GM12878 (cell line): ENCODE measurements at regions not wholly inside any gene's neighbourhood (a gene's known extent, or its start where the extent isn't known, plus 50 kb on each side); places are given as distances from the start of the nearest gene placed in this dataset.

Experiments
- ATAC-seq: fragments of 200-7000 bp; cut with Tn5 transposase; 3 replicates; pipeline ENCODE4 v1.9.1; 2020; ENCODE audit warnings: mild to moderate bottlenecking, moderate library complexity
- BruUV-seq: library from RNA; stranded (reverse); fragments of 400-500 nt; replicated peaks from 2 replicates; lab custom pipeline; 2021; lab: Mats Ljungman, UMichigan
- CTCF ChIA-PET: fragments of 300-600 bp; sonication (Branson Sonifier 250); formaldehyde crosslinking; extraction: SDS; loops from one replicate; lab custom pipeline; 2021; ENCODE audit warnings: inconsistent platforms; lab: Yijun Ruan, JAX
- POLR2A ChIA-PET: fragments of 350-600 bp; formaldehyde crosslinking; extraction: SDS; loops from one replicate; lab custom pipeline; 2021; ENCODE audit warnings: inconsistent platforms; lab: Charles Lee
- RAD21 ChIA-PET: fragments of 300-600 bp; sonication (Branson Sonifier 250); formaldehyde crosslinking; loops from one replicate; lab custom pipeline; 2023; ENCODE audit warnings: antibody characterized with exemption; ENCODE audit not compliant: unreplicated experiment; lab: Charles Lee
- SMC1A ChIA-PET: fragments of 300-600 bp; sonication (Branson Sonifier 250); formaldehyde crosslinking; loops from one replicate; lab custom pipeline; 2023; ENCODE audit not compliant: unreplicated experiment, uncharacterized antibody; lab: Charles Lee
- DNase-seq: peaks from one replicate; pipeline ENCODE4 v3.0.0-alpha.2; 2011; ENCODE audit warnings: low read depth, low spot score
- FAIRE-seq: peaks from 3 replicates; lab custom pipeline; 2011; peaks lifted over from hg19 to GRCh38; lab: Jason Lieb, UNC
- H2AFZ ChIP-seq: 2 replicates; pipeline ENCODE4 v1.6.0; 2011; ENCODE audit warnings: low read depth, low read length, control low read depth; ENCODE audit not compliant: control insufficient read depth
- H3K27ac ChIP-seq: 2 replicates; pipeline ENCODE4 v1.5.1; 2011; ENCODE audit warnings: control low read depth; ENCODE audit not compliant: control insufficient read depth, insufficient read depth
- H3K27me3 ChIP-seq, 2 experiments: replicated peaks in 1 of 2; 2 replicates each; pipeline versions ENCODE4 v1.6.0 to v1.6.1; 2011; ENCODE audit warnings: low read length in 1 of 2; ENCODE audit not compliant: control insufficient read depth in 2 of 2, insufficient read depth in 2 of 2
- H3K36me3 ChIP-seq, 2 experiments: 2 replicates each; pipeline ENCODE4 v1.5.1; 2011; ENCODE audit warnings: low read length in 1 of 2; ENCODE audit not compliant: control insufficient read depth in 2 of 2, insufficient read depth in 2 of 2
- H3K4me1 ChIP-seq: 2 replicates; pipeline ENCODE4 v1.6.1; 2011; ENCODE audit warnings: mild to moderate bottlenecking, low read length, moderate library complexity, mixed read lengths; ENCODE audit not compliant: control insufficient read depth, insufficient read depth
- H3K4me2 ChIP-seq: 2 replicates; pipeline ENCODE4 v1.6.0; 2011; ENCODE audit warnings: control low read depth; ENCODE audit not compliant: control insufficient read depth, insufficient read depth
- H3K4me3 ChIP-seq: fragments of 200-600 bp; sonication (generic); 2 replicates; pipeline ENCODE4 v1.5.1; 2016
- H3K79me2 ChIP-seq: 2 replicates; pipeline ENCODE4 v1.6.0; 2011; ENCODE audit warnings: low read length; ENCODE audit not compliant: control insufficient read depth, insufficient read depth
- H3K9ac ChIP-seq: 2 replicates; pipeline ENCODE4 v1.8.0; 2011; ENCODE audit warnings: low read length, control low read depth, mixed read lengths; ENCODE audit not compliant: control insufficient read depth, insufficient read depth
- H3K9me3 ChIP-seq: replicated peaks from 3 replicates; pipeline ENCODE4 v1.5.1; 2011; ENCODE audit warnings: mild to moderate bottlenecking, low read length; ENCODE audit not compliant: control insufficient read depth, insufficient read depth
- H4K20me1 ChIP-seq: 2 replicates; pipeline ENCODE4 v1.6.0; 2011; ENCODE audit not compliant: control insufficient read depth, insufficient read depth
- BACH1 ChIP-seq: fragments of 450-650 bp; IDR thresholded peaks from 2 replicates; pipeline ENCODE4 v1.6.1; 2017; ENCODE audit warnings: mild to moderate bottlenecking, borderline replicate concordance
- BHLHE40 ChIP-seq, 2 experiments: fragments of 450-650 bp in 1 of 2; IDR thresholded peaks; 2 replicates each; pipeline ENCODE4 v1.6.1; 2011 to 2017; ENCODE audit warnings: low read depth in 2 of 2, borderline replicate concordance in 1 of 2, improper control_type of control experiment in 1 of 2, low read length in 1 of 2, mild to moderate bottlenecking in 1 of 2
- BRCA1 ChIP-seq: IDR thresholded peaks from 2 replicates; pipeline ENCODE4 v1.6.1; 2011; ENCODE audit warnings: low read depth, low read length, improper control_type of control experiment
- CREB1 ChIP-seq: IDR thresholded peaks from 2 replicates; pipeline ENCODE4 v1.6.1; 2012; ENCODE audit warnings: low read depth, mild to moderate bottlenecking, inconsistent platforms
- EP300 ChIP-seq, 2 experiments: fragments of 150-350 bp in 1 of 2; IDR thresholded peaks; 2 replicates each; pipeline ENCODE4 v1.6.1; 2011 to 2012; ENCODE audit warnings: low read depth in 2 of 2, low read length in 2 of 2, borderline replicate concordance in 1 of 2, improper control_type of control experiment in 1 of 2, inconsistent platforms in 1 of 2; ENCODE audit not compliant: control insufficient read depth in 1 of 2
- HCFC1 ChIP-seq: fragments of 150-350 bp; IDR thresholded peaks from 2 replicates; pipeline ENCODE4 v1.6.1; 2014; ENCODE audit warnings: low read length
- HDAC6 ChIP-seq: fragments of 200-600 bp; sonication (generic); IDR thresholded peaks from one replicate; pipeline ENCODE4 v1.8.0; 2017; ENCODE audit warnings: antibody characterized with exemption; ENCODE audit not compliant: unreplicated experiment
- JUNB ChIP-seq: IDR thresholded peaks from 2 replicates; pipeline ENCODE4 v1.6.1; 2016; ENCODE audit warnings: antibody characterized with exemption, mild to moderate bottlenecking
- MTA3 ChIP-seq: IDR thresholded peaks from 2 replicates; pipeline ENCODE4 v1.6.1; 2012; ENCODE audit warnings: low read length, inconsistent platforms, borderline replicate concordance
- NR2F1 ChIP-seq: fragments of 450-650 bp; conservative IDR thresholded peaks from 2 replicates; pipeline ENCODE4 v1.6.1; 2017; ENCODE audit warnings: mild to moderate bottlenecking
- SIN3A ChIP-seq: IDR thresholded peaks from 2 replicates; pipeline ENCODE4 v1.6.1; 2012; ENCODE audit warnings: low read depth, low read length, improper control_type of control experiment
- SREBF2 ChIP-seq: IDR thresholded peaks from 2 replicates; pipeline ENCODE4 v1.6.1; 2012; ENCODE audit warnings: mild to moderate bottlenecking, low read length
- SUZ12 ChIP-seq: fragments of 200-600 bp; sonication (generic); IDR thresholded peaks from one replicate; pipeline ENCODE4 v1.6.1; 2018; ENCODE audit warnings: antibody characterized with exemption, mild to moderate bottlenecking; ENCODE audit not compliant: unreplicated experiment
- TARDBP ChIP-seq: IDR thresholded peaks from 2 replicates; pipeline ENCODE4 v1.6.1; 2016; ENCODE audit warnings: borderline replicate concordance
- in situ Hi-C: fragments of 300-500 bp; cut with MboI; formaldehyde crosslinking; loops from 9 replicates; pipeline ENCODE4 v1.14.3; 2018; ENCODE audit warnings: mixed read lengths
- intact Hi-C: fragments of 100-400 bp; cut with micrococcal nuclease; formaldehyde crosslinking; loops from one replicate; pipeline ENCODE4 v1.14.2; 2022; ENCODE audit not compliant: unreplicated experiment
- TF ChIP-seq, protein P1 (sequence below): IDR thresholded peaks from 2 replicates; pipeline ENCODE4 v1.6.1; 2012; ENCODE audit warnings: mild to moderate bottlenecking, low read depth, low read length
- TF ChIP-seq, protein P2 (sequence below): IDR thresholded peaks from 2 replicates; pipeline ENCODE4 v1.6.1; 2011; ENCODE audit warnings: borderline replicate concordance, low read depth, mild to moderate bottlenecking, moderate library complexity, mixed read lengths, low read length; ENCODE audit not compliant: insufficient read depth; ENCODE audit errors: extremely low read length

DNA sequence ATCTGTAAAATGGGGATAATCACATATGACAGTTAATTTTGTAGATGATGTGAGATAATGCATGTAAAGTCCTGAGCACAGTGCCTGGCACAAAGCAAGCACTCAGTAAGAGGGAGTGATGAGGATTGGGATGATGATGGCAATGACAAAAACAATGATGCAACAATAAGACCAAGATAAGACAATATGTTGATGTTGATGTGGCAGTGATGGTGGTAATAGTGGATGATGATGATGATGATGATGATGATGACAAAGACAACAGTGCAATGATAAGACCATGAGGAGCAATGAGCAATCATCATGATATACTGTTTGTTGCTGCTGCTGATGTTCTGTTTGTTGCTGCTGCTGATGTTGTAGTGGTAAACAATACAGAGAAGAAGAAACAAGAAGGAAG lies 344.1 kb downstream of the NPIPA8 start:
- CTCF ChIA-PET, result no interaction called here
- SMC1A ChIA-PET, result no interaction called here
- in situ Hi-C loops, result no loop called here
- TF ChIP-seq, protein P1, sequence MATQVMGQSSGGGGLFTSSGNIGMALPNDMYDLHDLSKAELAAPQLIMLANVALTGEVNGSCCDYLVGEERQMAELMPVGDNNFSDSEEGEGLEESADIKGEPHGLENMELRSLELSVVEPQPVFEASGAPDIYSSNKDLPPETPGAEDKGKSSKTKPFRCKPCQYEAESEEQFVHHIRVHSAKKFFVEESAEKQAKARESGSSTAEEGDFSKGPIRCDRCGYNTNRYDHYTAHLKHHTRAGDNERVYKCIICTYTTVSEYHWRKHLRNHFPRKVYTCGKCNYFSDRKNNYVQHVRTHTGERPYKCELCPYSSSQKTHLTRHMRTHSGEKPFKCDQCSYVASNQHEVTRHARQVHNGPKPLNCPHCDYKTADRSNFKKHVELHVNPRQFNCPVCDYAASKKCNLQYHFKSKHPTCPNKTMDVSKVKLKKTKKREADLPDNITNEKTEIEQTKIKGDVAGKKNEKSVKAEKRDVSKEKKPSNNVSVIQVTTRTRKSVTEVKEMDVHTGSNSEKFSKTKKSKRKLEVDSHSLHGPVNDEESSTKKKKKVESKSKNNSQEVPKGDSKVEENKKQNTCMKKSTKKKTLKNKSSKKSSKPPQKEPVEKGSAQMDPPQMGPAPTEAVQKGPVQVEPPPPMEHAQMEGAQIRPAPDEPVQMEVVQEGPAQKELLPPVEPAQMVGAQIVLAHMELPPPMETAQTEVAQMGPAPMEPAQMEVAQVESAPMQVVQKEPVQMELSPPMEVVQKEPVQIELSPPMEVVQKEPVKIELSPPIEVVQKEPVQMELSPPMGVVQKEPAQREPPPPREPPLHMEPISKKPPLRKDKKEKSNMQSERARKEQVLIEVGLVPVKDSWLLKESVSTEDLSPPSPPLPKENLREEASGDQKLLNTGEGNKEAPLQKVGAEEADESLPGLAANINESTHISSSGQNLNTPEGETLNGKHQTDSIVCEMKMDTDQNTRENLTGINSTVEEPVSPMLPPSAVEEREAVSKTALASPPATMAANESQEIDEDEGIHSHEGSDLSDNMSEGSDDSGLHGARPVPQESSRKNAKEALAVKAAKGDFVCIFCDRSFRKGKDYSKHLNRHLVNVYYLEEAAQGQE, result no peak
- no peak for TF ChIP-seq MTA3
- TF ChIP-seq SREBF2, result no peak
- TF ChIP-seq JUNB, result no peak
- no peak for TF ChIP-seq HDAC6
- no peak for TF ChIP-seq BHLHE40 (IDR thresholded peaks at IDR 0.05; ENCODE audit: borderline replicate concordance in 1 of 2, low read depth in 2 of 2, low read length in 1 of 2)
- TF ChIP-seq, protein P2, sequence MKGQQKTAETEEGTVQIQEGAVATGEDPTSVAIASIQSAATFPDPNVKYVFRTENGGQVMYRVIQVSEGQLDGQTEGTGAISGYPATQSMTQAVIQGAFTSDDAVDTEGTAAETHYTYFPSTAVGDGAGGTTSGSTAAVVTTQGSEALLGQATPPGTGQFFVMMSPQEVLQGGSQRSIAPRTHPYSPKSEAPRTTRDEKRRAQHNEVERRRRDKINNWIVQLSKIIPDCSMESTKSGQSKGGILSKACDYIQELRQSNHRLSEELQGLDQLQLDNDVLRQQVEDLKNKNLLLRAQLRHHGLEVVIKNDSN, result no peak
- no peak for TF ChIP-seq EP300 (IDR thresholded peaks at IDR 0.05; ENCODE audit: borderline replicate concordance in 1 of 2, control insufficient read depth in 1 of 2, low read depth in 2 of 2, low read length in 2 of 2)
- TF ChIP-seq TARDBP, result no peak
- TF ChIP-seq NR2F1, result no peak
- TF ChIP-seq BRCA1, result no peak
- TF ChIP-seq SIN3A, result no peak
- no peak for TF ChIP-seq SUZ12
- TF ChIP-seq BACH1, result no peak
- TF ChIP-seq HCFC1, result no peak
- TF ChIP-seq CREB1, result no peak
- no peaks in the 10 kb centered on the region for H3K36me3 ChIP-seq
- DNase-seq (no peak), FAIRE-seq (no peak), ATAC-seq (no peak)
- no peak overlapping the region for H3K4me3 ChIP-seq
- no peak overlapping the region for H3K4me2 ChIP-seq
- H3K9me3 ChIP-seq, result no peaks in the 10 kb centered on the region
- RAD21 ChIA-PET, result no interaction called here
- intact Hi-C loops, result no loop called here
- POLR2A ChIA-PET, result no interaction called here
- no peak overlapping the region for H3K27ac ChIP-seq
- no peaks in the 10 kb centered on the region for H3K27me3 ChIP-seq
- no peak overlapping the region for H2AFZ ChIP-seq
- BruUV-seq, result no TSS peak
- no peaks in the 10 kb centered on the region for H3K79me2 ChIP-seq
- H3K9ac ChIP-seq, result no peak overlapping the region
- no peaks in the 10 kb centered on the region for H4K20me1 ChIP-seq
- no peaks in the 10 kb centered on the region for H3K4me1 ChIP-seq
